Neural crest cell (in vitro differentiated cells): ENCODE measurements at regions not wholly inside any gene's neighbourhood (a gene's known extent, or its start where the extent isn't known, plus 50 kb on each side); places are given as distances from the start of the nearest gene placed in this dataset.
A peak's percentile ranks its signal among the peaks of the same experiment; 100 is the strongest.

ENCODE experiments used
- DNase-seq: peaks from one replicate; pipeline ENCODE4 v3.0.0; 2021; ENCODE audit warnings: low read depth, mixed read lengths, low spot score
- H3K27ac Mint-ChIP-seq: one replicate; pipeline ENCODE4 v1.8.0; 2021; ENCODE audit warnings: mild to moderate bottlenecking, mixed read lengths; ENCODE audit not compliant: unreplicated experiment
- H3K27me3 Mint-ChIP-seq: 2 replicates; pipeline ENCODE4 v1.8.0; 2021; ENCODE audit warnings: low read depth, mild to moderate bottlenecking, mixed read lengths
- H3K36me3 Mint-ChIP-seq: 2 replicates; pipeline ENCODE4 v1.8.0; 2021; ENCODE audit warnings: low read depth, mild to moderate bottlenecking, mixed read lengths
- H3K4me1 Mint-ChIP-seq: 2 replicates; pipeline ENCODE4 v1.8.0; 2021; ENCODE audit warnings: mixed read lengths
- H3K4me3 Mint-ChIP-seq: one replicate; pipeline ENCODE4 v1.8.0; 2021; ENCODE audit warnings: mild to moderate bottlenecking, mixed read lengths
- H3K9me3 Mint-ChIP-seq: 2 replicates; pipeline ENCODE4 v1.8.0; 2021; ENCODE audit warnings: mixed read lengths
- TF ChIP-seq, protein P1 (sequence below): fragments of 200-600 bp; sonication (generic); conservative IDR thresholded peaks from 2 replicates; pipeline ENCODE4 v1.5.0; 2021; ENCODE audit warnings: antibody characterized with exemption, mild to moderate bottlenecking

DNA sequence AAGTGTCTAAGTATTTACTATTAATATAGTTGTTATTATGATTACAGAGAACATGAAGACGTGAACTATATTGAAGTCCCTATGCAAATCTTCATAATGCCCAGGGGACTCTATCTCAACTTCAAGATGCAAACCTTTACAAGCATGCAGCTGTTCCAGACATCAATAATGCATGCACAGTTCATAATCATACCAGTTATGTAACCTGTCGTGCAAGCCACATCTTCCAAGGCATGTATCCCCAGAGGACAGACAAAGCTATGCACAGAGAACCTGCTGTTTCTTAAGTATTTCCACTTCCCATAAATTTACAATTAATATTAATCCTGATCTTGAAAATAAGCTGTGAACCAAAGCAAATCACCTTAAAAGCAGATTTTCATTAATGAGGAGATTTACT, 534.1 kb downstream of the TUSC7 start:
- H3K4me1 Mint-ChIP-seq, result peaks cover 8% of the 10 kb centered on the region
- no peaks in the 10 kb centered on the region for H3K9me3 Mint-ChIP-seq
- no peaks in the 10 kb centered on the region for H3K27me3 Mint-ChIP-seq
- H3K27ac Mint-ChIP-seq, result no peak overlapping the region
- H3K36me3 Mint-ChIP-seq, result no peaks in the 10 kb centered on the region
- TF ChIP-seq, protein P1, sequence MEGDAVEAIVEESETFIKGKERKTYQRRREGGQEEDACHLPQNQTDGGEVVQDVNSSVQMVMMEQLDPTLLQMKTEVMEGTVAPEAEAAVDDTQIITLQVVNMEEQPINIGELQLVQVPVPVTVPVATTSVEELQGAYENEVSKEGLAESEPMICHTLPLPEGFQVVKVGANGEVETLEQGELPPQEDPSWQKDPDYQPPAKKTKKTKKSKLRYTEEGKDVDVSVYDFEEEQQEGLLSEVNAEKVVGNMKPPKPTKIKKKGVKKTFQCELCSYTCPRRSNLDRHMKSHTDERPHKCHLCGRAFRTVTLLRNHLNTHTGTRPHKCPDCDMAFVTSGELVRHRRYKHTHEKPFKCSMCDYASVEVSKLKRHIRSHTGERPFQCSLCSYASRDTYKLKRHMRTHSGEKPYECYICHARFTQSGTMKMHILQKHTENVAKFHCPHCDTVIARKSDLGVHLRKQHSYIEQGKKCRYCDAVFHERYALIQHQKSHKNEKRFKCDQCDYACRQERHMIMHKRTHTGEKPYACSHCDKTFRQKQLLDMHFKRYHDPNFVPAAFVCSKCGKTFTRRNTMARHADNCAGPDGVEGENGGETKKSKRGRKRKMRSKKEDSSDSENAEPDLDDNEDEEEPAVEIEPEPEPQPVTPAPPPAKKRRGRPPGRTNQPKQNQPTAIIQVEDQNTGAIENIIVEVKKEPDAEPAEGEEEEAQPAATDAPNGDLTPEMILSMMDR, result no peak
- H3K4me3 Mint-ChIP-seq, result no peak overlapping the region
- no peak for DNase-seq

DNA sequence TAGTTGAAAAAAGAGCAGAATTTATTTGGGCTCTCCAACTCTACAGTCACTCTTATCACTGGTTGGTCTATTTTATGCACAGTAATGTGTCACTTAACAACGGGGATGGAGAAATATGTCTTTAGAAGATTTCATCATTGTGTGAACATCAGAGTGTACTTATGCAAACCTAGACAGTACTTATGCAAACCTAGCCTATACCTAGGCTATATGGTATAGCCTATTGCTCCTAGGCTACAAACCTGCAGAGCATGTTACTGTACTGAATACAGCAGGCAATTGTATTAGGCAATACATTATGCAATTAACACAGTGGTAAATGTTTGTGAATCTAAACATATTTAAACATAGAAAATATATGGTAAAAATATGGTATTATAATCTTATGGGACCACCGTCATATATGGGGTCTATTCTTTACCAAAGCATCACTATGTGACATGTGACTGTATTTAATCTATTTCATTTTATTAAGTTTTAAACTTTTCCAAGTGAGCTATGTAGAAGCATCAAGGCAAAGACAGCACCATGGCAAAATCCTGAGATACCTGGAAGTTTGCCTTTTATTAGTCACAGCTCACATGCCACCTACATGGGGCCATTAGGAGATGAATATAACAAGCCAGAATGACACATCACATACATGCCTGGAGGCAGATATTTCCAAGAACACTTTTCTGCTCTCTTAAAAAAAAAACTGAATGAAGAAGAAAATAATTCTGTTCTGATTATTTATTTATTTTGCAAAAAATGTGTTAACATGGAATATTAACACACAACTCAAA, 537.4 kb downstream of the TUSC7 start:
- Mint-ChIP-seq H3K9me3 (no peaks in the 10 kb centered on the region), H3K27ac (no peak overlapping the region), H3K27me3 (no peaks in the 10 kb centered on the region), H3K4me3 (no peak overlapping the region), H3K4me1 (peaks cover 8% of the 10 kb centered on the region), H3K36me3 (no peaks in the 10 kb centered on the region)
- no peak for DNase-seq
- TF ChIP-seq, protein P1, result no peak

DNA sequence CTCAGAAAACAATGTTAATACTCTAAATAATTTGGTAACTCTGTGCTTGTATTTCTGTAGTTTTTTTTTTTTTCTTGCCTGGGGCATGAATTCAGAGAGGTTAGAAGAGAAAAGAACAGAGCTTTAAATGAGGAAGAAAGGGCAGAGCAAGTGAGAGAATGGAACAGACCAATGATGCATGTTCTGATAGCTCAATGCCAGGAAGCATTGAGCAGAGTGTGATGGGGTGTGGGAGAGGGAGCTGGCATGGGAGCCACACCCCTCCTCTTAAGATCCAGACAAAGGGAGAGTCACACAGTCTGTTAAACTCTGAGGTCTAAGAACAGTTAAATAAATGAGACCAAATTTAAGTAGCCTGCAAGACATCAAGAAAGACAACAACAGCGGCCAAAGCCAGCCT, 538.6 kb downstream of the TUSC7 start:
- TF ChIP-seq, protein P1, result no peak
- H3K27me3 Mint-ChIP-seq, result no peaks in the 10 kb centered on the region
- peak overlapping the region; percentile 7 for H3K27ac Mint-ChIP-seq
- peaks cover 8% of the 10 kb centered on the region for H3K4me1 Mint-ChIP-seq
- H3K9me3 Mint-ChIP-seq, result no peaks in the 10 kb centered on the region
- DNase-seq, result no peak
- H3K36me3 Mint-ChIP-seq, result no peaks in the 10 kb centered on the region
- no peak overlapping the region for H3K4me3 Mint-ChIP-seq

DNA sequence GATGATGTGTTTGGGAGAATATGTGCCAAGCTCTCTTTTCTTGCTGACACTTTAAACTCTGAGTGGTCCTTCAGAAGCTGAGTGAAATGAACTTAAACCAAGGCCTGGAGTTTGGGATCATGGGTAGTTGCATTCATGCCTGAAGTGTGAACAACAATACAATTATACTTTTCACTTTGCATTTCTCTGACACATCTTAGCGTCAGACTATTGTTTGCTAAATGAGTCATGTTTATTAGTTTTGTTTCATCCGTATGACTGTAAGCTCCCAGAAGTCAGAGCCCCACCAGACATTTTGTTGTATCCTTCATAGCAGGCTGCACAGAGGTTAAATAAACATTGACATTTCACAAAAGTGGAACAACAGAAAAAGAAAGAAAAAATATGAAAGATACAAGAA, 542.6 kb downstream of the TUSC7 start:
- H3K27ac Mint-ChIP-seq, result no peak overlapping the region
- H3K27me3 Mint-ChIP-seq, result no peaks in the 10 kb centered on the region
- TF ChIP-seq, protein P1, result no peak
- H3K36me3 Mint-ChIP-seq, result no peaks in the 10 kb centered on the region
- H3K4me1 Mint-ChIP-seq, result peaks cover 8% of the 10 kb centered on the region
- no peak overlapping the region for H3K4me3 Mint-ChIP-seq
- H3K9me3 Mint-ChIP-seq, result no peaks in the 10 kb centered on the region
- no peak for DNase-seq

DNA sequence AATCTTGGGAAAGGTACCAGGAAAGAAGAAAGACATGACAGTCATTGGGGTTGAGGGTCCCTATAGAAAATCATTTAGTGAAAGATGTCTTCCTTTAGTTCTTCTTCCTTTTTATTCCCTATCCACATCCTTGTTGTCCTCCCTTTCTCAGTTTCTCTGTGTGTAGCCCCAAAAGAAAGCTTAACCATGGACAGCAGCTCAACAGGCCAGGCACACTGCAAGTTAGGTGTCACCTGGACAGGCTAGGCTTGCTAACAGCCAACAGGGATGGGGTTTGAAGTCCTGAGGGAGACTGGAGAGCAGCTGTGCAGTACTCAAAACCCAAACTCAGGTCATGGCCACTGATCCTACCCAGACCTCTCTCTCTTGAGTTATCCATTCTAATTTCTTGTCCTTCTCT, 543.1 kb downstream of the TUSC7 start:
- Mint-ChIP-seq H3K4me3 (no peak overlapping the region), H3K27ac (no peak overlapping the region), H3K36me3 (no peaks in the 10 kb centered on the region), H3K4me1 (peaks cover 7% of the 10 kb centered on the region), H3K27me3 (no peaks in the 10 kb centered on the region), H3K9me3 (no peaks in the 10 kb centered on the region)
- DNase-seq, result no peak
- TF ChIP-seq, protein P1, result no peak
